HepG2 (cell line): ENCODE measurements at regions not wholly inside any gene's neighbourhood (a gene's known extent, or its start where the extent isn't known, plus 50 kb on each side); places are given as distances from the start of the nearest gene placed in this dataset.
A peak's percentile ranks its signal among the peaks of the same experiment; 100 is the strongest.

ENCODE experiments used
- ARNTL ChIP-seq: sonication (generic); formaldehyde crosslinking; IDR thresholded peaks from 2 replicates; pipeline ENCODE4 v1.4.0; 2020; ENCODE audit warnings: mild to moderate bottlenecking, missing genetic modification reagents
- BATF2 ChIP-seq: sonication (generic); formaldehyde crosslinking; IDR thresholded peaks from 2 replicates; pipeline ENCODE4 v1.8.0; 2022; ENCODE audit warnings: mild to moderate bottlenecking, missing genetic modification reagents, moderate library complexity
- JDP2 ChIP-seq: sonication (generic); formaldehyde crosslinking; IDR thresholded peaks from 2 replicates; pipeline ENCODE4 v1.8.1; 2022; ENCODE audit warnings: missing genetic modification reagents, borderline replicate concordance
- MTA1 ChIP-seq: sonication (generic); formaldehyde crosslinking; IDR thresholded peaks from 2 replicates; pipeline ENCODE4 v1.4.0; 2020; ENCODE audit warnings: missing genetic modification reagents, mild to moderate bottlenecking, borderline replicate concordance
- ONECUT2 ChIP-seq: sonication (generic); formaldehyde crosslinking; IDR thresholded peaks from 2 replicates; pipeline ENCODE4 v1.4.0; 2020; ENCODE audit warnings: missing genetic modification reagents
- SALL2 ChIP-seq: sonication (generic); formaldehyde crosslinking; IDR thresholded peaks from 2 replicates; pipeline ENCODE4 v1.8.1; 2023; ENCODE audit warnings: mild to moderate bottlenecking, missing genetic modification reagents, inconsistent platforms
- THAP11 ChIP-seq: IDR thresholded peaks from 2 replicates; pipeline ENCODE4 v1.6.1; 2016; ENCODE audit warnings: missing biosample characterization, missing genetic modification reagents
- THRA ChIP-seq: sonication (generic); formaldehyde crosslinking; IDR thresholded peaks from 2 replicates; pipeline ENCODE4 v1.4.0; 2020; ENCODE audit warnings: missing genetic modification reagents, borderline replicate concordance
- ZBTB40 ChIP-seq, 2 experiments: fragments of 450-650 bp in 1 of 2; sonication (generic) in 1 of 2; formaldehyde crosslinking in 1 of 2; IDR thresholded peaks; 2 replicates each; pipeline versions ENCODE4 v1.6.1 to v1.8.0; 2016 to 2022; ENCODE audit warnings: antibody characterized with exemption in 1 of 2, mild to moderate bottlenecking in 1 of 2, missing genetic modification reagents in 1 of 2
- ZFP36L1 ChIP-seq: sonication (generic); formaldehyde crosslinking; IDR thresholded peaks from 2 replicates; pipeline ENCODE4 v1.8.0; 2022; ENCODE audit warnings: mild to moderate bottlenecking, missing genetic modification reagents, moderate library complexity
- ZNF138 ChIP-seq: sonication (generic); formaldehyde crosslinking; IDR thresholded peaks from 2 replicates; pipeline ENCODE4 v1.5.0; 2020; ENCODE audit warnings: mild to moderate bottlenecking, low read depth, missing genetic modification reagents
- ZNF766 ChIP-seq: sonication (generic); formaldehyde crosslinking; IDR thresholded peaks from 2 replicates; pipeline ENCODE4 v1.5.0; 2020; ENCODE audit warnings: missing genetic modification reagents, borderline replicate concordance
- TF ChIP-seq, protein P1 (sequence below): sonication (generic); formaldehyde crosslinking; IDR thresholded peaks from 2 replicates; pipeline ENCODE4 v1.5.0; 2020; ENCODE audit warnings: missing genetic modification reagents
- TF ChIP-seq, protein P2 (sequence below): sonication (generic); formaldehyde crosslinking; IDR thresholded peaks from 2 replicates; pipeline ENCODE4 v1.5.0; 2020; ENCODE audit warnings: missing genetic modification reagents

DNA sequence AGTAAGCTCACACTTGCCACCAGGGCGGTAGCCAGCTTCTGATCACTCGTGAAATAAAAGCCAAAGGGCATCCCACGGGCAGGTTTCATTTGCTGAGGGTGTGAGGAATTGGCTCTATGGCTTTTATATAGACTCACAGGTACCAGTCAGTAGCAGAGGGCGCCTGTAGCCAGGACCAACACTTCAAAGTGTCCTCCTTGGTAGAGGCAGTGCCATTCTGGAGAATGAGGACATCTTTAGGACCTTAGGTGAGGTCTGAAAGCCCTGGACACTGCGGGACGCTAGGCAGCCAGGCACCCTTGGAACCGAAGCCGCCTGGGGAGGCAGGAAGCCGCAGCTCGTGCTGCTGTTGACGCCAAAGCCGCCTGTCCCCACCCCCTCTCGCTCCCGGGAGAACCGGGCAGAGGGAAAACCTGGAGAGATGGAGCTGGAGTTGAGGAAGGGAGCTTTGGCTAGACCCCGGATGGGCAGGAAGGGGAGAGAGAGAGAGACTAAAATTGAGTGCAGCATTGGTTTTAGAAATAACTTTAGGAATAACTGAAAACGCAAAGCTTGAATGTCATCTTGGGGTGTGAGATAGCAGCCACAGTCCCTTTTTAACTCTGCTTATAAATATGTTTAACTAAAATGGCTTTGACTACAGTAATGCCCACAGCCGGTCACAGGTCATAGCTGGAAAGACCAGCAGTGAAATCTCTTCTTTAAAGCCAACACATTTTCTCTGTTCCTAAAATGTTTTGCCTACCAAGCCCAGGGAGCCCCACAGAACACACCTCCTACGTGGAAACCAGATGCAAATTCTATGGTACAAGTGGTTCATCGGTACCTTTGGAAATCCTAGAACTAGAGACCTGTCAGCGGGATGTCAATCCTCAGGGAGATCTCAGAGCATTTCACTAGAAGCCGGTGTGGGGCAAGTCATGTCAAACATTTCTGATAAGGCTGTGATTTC is 128.5 kb upstream of the CDYL start (continued):
- TF ChIP-seq ZBTB40 (IDR thresholded peaks at IDR 0.05) (no peak), ZBTB40 (CRISPR knock-in tag; IDR thresholded peaks at IDR 0.05) (peak; percentile 82), BATF2 (CRISPR knock-in tag) (0 out of 2 replicates have a peak, but pooled peaks have one; percentile 66), ARNTL (CRISPR knock-in tag) (peak; percentile 48; the same call in 1 of the 2 replicates), MTA1 (CRISPR knock-in tag) (no peak; the same call in 1 of the 2 replicates), SALL2 (CRISPR knock-in tag) (no peak; the same call in 1 of the 2 replicates), ZNF138 (CRISPR knock-in tag) (peak; percentile 61; the same call in 1 of the 2 replicates), THRA (CRISPR knock-in tag) (peak; percentile 61; the same call in 1 of the 2 replicates), ZNF766 (CRISPR knock-in tag) (peak; percentile 76; the same call in 1 of the 2 replicates), THAP11 (CRISPR knock-in tag) (peak; percentile 78), JDP2 (CRISPR knock-in tag) (no peak), ONECUT2 (CRISPR knock-in tag) (0 out of 2 replicates have a peak, but pooled peaks have one; percentile 29), ZFP36L1 (CRISPR knock-in tag) (peak; percentile 89; the same call in 1 of the 2 replicates)
- TF ChIP-seq, protein P1, sequence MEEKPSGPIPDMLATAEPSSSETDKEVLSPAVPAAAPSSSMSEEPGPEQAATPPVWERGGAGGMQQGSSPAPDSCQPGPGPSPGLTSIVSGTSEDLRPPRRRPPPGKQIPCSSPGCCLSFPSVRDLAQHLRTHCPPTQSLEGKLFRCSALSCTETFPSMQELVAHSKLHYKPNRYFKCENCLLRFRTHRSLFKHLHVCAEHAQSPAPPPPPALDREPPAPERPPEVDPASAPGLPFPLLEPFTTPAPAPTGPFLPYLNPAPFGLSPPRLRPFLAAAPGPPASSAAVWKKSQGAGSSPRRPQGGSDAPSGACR (CRISPR knock-in tag) = peak; percentile 90
- TF ChIP-seq, protein P2, sequence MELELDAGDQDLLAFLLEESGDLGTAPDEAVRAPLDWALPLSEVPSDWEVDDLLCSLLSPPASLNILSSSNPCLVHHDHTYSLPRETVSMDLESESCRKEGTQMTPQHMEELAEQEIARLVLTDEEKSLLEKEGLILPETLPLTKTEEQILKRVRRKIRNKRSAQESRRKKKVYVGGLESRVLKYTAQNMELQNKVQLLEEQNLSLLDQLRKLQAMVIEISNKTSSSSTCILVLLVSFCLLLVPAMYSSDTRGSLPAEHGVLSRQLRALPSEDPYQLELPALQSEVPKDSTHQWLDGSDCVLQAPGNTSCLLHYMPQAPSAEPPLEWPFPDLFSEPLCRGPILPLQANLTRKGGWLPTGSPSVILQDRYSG (CRISPR knock-in tag) = peak; percentile 90; the same call in 1 of the 2 replicates
